ENCODE measurements at regions not wholly inside any gene's neighbourhood (a gene's known extent, or its start where the extent isn't known, plus 50 kb on each side); places are given as distances from the start of the nearest gene placed in this dataset.

DNA sequence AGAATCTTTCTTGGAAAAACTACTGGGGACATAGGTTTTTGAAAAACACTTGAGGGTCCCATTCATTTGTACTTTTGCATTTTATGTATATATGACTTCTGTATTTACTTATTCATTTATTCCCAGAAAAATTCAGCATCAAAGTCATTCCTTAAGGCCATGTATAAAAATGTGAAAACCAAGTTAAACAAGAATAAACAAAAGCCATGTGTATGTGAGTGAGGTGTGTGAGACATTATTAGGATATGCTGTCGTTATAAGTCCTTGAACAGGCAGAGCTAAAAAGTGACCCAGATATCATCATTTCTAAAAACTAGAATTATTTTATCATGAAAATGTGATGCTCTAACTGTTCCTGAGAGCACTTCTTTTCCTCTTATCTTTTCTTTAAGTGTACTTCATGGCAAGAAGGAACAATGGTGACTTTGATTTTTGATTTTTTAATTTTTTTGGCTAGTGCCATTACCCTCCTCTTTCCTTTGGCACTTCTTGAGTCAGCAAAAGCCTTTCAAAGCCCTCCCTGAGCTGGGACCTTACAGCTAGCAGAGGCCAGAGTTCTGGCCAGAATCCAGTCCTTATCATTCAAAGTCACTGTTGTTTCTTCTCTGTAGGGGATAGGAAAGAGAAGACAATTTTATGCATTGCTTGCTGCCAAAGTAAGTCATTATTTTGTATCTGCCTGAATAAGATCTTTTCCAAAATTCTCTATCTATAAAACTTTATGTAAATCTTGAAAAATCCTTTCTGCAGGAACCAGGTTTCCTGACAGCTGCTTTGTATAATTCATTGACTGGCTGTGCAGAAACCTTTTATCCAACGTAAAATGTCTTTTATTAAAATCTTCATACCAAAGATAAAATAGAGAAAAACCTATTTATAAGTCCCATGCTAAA is 419.7 kb upstream of the PRICKLE1 start:
- DNase-seq (ENCODE audit: low spot score): no peak
- TF ChIP-seq, protein P1, sequence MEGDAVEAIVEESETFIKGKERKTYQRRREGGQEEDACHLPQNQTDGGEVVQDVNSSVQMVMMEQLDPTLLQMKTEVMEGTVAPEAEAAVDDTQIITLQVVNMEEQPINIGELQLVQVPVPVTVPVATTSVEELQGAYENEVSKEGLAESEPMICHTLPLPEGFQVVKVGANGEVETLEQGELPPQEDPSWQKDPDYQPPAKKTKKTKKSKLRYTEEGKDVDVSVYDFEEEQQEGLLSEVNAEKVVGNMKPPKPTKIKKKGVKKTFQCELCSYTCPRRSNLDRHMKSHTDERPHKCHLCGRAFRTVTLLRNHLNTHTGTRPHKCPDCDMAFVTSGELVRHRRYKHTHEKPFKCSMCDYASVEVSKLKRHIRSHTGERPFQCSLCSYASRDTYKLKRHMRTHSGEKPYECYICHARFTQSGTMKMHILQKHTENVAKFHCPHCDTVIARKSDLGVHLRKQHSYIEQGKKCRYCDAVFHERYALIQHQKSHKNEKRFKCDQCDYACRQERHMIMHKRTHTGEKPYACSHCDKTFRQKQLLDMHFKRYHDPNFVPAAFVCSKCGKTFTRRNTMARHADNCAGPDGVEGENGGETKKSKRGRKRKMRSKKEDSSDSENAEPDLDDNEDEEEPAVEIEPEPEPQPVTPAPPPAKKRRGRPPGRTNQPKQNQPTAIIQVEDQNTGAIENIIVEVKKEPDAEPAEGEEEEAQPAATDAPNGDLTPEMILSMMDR (IDR thresholded peaks at IDR 0.05): no peak
- ATAC-seq (ENCODE audit: low FRiP score): no peak

DNA sequence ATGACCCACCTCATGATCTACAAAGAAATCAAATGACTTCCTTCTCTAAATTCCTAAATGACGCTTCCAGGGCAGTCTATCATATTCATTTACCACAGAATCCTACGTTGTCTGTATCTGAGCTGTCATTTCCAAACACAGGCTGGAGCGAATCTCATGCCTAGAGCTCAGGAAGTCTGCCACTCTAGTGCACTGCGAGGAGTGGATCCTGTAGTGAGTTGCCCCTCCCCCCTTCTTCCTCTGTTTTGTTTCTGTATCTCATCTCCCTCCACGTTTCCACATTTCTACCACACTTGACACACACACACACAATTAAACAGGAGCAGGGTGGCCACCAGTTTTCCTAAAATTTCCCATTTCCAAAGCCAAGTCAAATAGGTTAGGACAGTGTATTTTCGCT is 415.4 kb upstream of the PRICKLE1 start:
- ATAC-seq (ENCODE audit: low FRiP score) (no peak), DNase-seq (ENCODE audit: low spot score) (no peak)
- TF ChIP-seq, protein P1 (IDR thresholded peaks at IDR 0.05): no peak

DNA sequence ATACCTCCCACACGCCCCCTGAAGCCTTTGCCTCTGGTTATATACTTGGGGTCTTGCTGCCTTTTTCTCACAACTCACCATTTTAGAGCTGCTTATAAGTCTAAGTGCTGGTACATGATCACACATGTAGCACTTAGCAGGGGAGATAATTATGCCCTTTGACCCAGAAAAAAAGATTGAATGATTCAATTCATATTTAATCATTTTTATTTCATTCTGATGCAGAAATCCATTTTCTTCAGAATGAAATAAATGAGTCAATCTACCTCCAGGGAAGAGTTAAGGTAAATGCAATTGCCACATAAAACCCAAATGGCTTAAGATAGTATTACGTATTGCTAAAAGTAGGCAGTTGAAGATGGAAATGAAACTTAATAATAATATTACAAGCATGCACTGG is 414.6 kb upstream of the PRICKLE1 start:
- TF ChIP-seq, protein P1 (IDR thresholded peaks at IDR 0.05): no peak
- ATAC-seq (ENCODE audit: low FRiP score) (no peak), DNase-seq (ENCODE audit: low spot score) (no peak)

DNA sequence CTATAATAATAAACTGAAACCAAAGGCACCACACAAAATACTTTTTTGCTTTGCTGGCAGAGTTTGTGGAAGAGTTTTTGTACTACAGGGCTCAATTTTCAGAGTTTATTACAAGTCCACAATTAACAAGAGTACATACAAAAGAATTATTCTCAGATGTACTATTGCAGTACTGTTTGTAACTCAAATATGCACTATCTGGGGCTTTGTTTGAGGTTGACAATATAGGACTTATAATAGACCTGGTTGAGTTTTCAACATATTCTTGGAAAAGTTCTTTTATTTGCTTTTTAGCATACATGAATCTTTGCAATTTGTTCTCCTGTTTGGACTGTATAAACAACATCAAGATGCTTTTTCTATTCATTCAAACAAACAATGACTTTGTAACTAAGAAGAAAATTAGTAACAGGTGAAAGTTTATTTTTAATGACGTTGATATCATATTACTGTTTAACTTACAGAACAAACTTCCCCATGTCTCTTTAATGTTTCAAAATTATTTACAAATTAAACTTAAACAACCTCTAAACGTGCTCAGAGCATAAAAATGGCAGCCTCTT is 407.4 kb upstream of the PRICKLE1 start:
- DNase-seq (ENCODE audit: low spot score) (no peak), ATAC-seq (ENCODE audit: low FRiP score) (no peak)
- TF ChIP-seq, protein P1 (IDR thresholded peaks at IDR 0.05): no peak

DNA sequence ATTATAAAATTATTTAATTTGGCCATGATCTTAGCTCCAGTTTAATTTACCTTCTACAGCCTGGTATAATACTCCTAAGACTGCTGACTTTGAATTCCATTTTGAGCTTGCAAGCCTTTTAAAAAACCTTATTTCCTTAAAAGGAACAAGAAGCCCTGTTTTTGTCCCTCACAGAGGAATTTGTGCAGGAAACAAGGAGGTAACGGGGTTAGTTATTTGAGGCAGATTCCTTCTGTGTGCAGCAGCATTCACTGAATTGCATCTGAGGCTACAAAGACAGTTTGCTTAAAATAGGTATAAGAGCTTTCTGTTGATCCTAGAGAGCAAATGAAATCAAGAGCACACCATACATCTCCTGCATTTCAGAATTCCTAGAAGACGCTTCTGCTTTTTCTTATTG is 403.3 kb upstream of the PRICKLE1 start:
- TF ChIP-seq, protein P1 (IDR thresholded peaks at IDR 0.05): no peak
- ATAC-seq (ENCODE audit: low FRiP score): no peak
- DNase-seq (ENCODE audit: low spot score): no peak

DNA sequence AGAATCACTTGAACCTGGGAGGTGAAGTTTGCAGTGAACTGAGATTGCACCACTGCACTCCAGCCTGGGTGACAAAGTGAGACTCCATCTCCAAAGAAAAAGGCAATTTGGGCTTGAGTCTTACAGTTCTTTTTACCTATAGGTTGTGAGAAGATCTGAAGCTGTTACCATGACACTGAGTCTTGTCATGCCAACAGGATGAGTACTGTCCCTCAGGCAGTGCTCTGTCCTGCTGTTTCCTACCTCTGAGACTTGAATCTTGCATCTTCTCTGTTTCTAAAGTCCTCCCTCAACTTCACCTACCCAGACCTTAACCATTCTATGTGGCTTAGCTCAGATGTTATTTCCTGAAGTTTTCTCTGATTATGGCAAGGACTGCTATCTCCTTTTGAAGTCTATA is 400.8 kb upstream of the PRICKLE1 start:
- ATAC-seq (ENCODE audit: low FRiP score) (no peak), DNase-seq (ENCODE audit: low spot score) (no peak)
- TF ChIP-seq, protein P1 (IDR thresholded peaks at IDR 0.05): no peak

DNA sequence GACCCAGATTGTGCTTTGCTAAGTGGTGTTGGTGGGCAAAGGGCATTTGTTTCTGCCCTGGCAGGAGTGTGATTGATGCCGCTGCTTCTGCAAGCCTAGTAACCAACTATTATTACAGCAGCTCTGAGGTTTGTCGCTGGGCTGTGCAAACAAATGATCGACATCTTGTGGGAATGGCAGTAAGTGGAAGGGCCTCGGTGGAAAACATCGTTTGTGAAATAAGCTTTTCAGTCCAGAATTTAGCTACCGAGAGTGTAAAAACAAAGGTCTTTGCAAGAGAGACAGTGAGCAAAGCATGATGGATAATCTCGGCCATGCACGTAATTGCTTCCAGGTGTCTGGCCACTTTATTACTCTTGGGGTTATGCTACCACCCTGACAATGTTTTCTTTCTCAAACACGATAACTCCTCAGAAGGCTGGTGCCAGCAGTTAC is 397.7 kb upstream of the PRICKLE1 start:
- ATAC-seq (ENCODE audit: low FRiP score): no peak
- TF ChIP-seq, protein P1 (IDR thresholded peaks at IDR 0.05): no peak
- DNase-seq (ENCODE audit: low spot score): no peak

Data from omental fat pad (tissue), 3 donors.